ENCODE measurements at regions not wholly inside any gene's neighbourhood (a gene's known extent, or its start where the extent isn't known, plus 50 kb on each side); places are given as distances from the start of the nearest gene placed in this dataset.

- Histone ChIP-seq H3K4me2 (ENCODE audit: control insufficient read depth, insufficient read depth) (no peak overlapping the region), H3K27me3 (replicated peaks in 1 of 2; ENCODE audit: control insufficient read depth in 2 of 2, insufficient read depth in 2 of 2, low read length in 1 of 2) (no peaks in the 10 kb centered on the region), H4K20me1 (ENCODE audit: control insufficient read depth, insufficient read depth) (no peaks in the 10 kb centered on the region), H3K9me3 (replicated peaks; ENCODE audit: control insufficient read depth, insufficient read depth, low read length) (no peaks in the 10 kb centered on the region), H3K27ac (ENCODE audit: control insufficient read depth, insufficient read depth) (no peak overlapping the region), H2AFZ (ENCODE audit: control insufficient read depth, low read depth, low read length) (no peak overlapping the region), H3K4me3 (no peak overlapping the region), H3K9ac (ENCODE audit: control insufficient read depth, insufficient read depth, low read length) (no peak overlapping the region), H3K79me2 (ENCODE audit: control insufficient read depth, insufficient read depth, low read length) (no peaks in the 10 kb centered on the region), H3K4me1 (ENCODE audit: control insufficient read depth, insufficient read depth, low read length) (no peaks in the 10 kb centered on the region), H3K36me3 (ENCODE audit: control insufficient read depth in 2 of 2, insufficient read depth in 2 of 2, low read length in 1 of 2) (no peaks in the 10 kb centered on the region)
- no peak for TF ChIP-seq HDAC2 (IDR thresholded peaks at IDR 0.05)
- no peak for TF ChIP-seq ELK1 (IDR thresholded peaks at IDR 0.05; ENCODE audit: low read depth, low read length)
- TF ChIP-seq ATF7 (IDR thresholded peaks at IDR 0.05; ENCODE audit: low read depth): no peak
- TF ChIP-seq, protein P1, sequence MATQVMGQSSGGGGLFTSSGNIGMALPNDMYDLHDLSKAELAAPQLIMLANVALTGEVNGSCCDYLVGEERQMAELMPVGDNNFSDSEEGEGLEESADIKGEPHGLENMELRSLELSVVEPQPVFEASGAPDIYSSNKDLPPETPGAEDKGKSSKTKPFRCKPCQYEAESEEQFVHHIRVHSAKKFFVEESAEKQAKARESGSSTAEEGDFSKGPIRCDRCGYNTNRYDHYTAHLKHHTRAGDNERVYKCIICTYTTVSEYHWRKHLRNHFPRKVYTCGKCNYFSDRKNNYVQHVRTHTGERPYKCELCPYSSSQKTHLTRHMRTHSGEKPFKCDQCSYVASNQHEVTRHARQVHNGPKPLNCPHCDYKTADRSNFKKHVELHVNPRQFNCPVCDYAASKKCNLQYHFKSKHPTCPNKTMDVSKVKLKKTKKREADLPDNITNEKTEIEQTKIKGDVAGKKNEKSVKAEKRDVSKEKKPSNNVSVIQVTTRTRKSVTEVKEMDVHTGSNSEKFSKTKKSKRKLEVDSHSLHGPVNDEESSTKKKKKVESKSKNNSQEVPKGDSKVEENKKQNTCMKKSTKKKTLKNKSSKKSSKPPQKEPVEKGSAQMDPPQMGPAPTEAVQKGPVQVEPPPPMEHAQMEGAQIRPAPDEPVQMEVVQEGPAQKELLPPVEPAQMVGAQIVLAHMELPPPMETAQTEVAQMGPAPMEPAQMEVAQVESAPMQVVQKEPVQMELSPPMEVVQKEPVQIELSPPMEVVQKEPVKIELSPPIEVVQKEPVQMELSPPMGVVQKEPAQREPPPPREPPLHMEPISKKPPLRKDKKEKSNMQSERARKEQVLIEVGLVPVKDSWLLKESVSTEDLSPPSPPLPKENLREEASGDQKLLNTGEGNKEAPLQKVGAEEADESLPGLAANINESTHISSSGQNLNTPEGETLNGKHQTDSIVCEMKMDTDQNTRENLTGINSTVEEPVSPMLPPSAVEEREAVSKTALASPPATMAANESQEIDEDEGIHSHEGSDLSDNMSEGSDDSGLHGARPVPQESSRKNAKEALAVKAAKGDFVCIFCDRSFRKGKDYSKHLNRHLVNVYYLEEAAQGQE (IDR thresholded peaks at IDR 0.05; ENCODE audit: low read depth, low read length): no peak
- no peak for TF ChIP-seq MYB (IDR thresholded peaks at IDR 0.05; ENCODE audit: borderline replicate concordance, low read depth, low read length)
- SMC1A ChIA-PET (ENCODE audit: uncharacterized antibody, unreplicated experiment): no interaction called here
- RAD21 ChIA-PET (ENCODE audit: unreplicated experiment): no interaction called here
- ATAC-seq: no peak
- WGBS (ENCODE audit: insufficient coverage, insufficient replicate concordance, low lambda C conversion rate, missing lambda C conversion rate): 51% methylated on average over 10 of the region's 10 CpGs
- no peak for FAIRE-seq
- no TSS peak for BruUV-seq (replicated peaks)
- no peak for DNase-seq (ENCODE audit: low read depth, low spot score)
- intact Hi-C loops (cut with micrococcal nuclease; ENCODE audit: unreplicated experiment) (no loop called here), in situ Hi-C loops (cut with MboI) (no loop called here)
- CTCF ChIA-PET: no interaction called here
- POLR2A ChIA-PET: no interaction called here
Measured at GRCh38 chr11:8321876-8322275, 58.2 kb upstream of the LMO1 start.
